SU-DHL-6 (cell line): ENCODE measurements at regions not wholly inside any gene's neighbourhood (a gene's known extent, or its start where the extent isn't known, plus 50 kb on each side); places are given as distances from the start of the nearest gene placed in this dataset.
"Not testable (repeated sequence)": the region's sequence is repeated elsewhere in the genome, so short reads cannot be mapped to it uniquely, and the experiment has no call there.

ENCODE experiments used
- H2AFZ ChIP-seq: fragments of 200-600 bp; sonication (generic); 2 replicates; pipeline ENCODE4 v1.6.1; 2014; ENCODE audit warnings: low read depth, mild to moderate bottlenecking, moderate library complexity, mixed read lengths, antibody characterized with exemption, low read length; ENCODE audit not compliant: severe bottlenecking
- H3F3A ChIP-seq: fragments of 200-600 bp; shearing (Covaris generic); 2 replicates; pipeline ENCODE4 v1.6.0; 2016; ENCODE audit warnings: antibody characterized with exemption, mild to moderate bottlenecking; ENCODE audit not compliant: insufficient read depth
- H3K27ac ChIP-seq: fragments of 200-600 bp; sonication (generic); 2 replicates; pipeline ENCODE4 v1.5.1; 2016; ENCODE audit warnings: low read depth, mild to moderate bottlenecking, low read length, moderate library complexity, mixed read lengths
- H3K27me3 ChIP-seq: fragments of 200-600 bp; sonication (generic), shearing (Covaris generic); 2 replicates; pipeline ENCODE4 v1.6.0; 2014; ENCODE audit warnings: mild to moderate bottlenecking, low read length
- H3K36me3 ChIP-seq: fragments of 200-600 bp; sonication (generic); 2 replicates; pipeline ENCODE4 v1.6.1; 2014; ENCODE audit warnings: mild to moderate bottlenecking, low read length, mixed read lengths
- H3K4me2 ChIP-seq: fragments of 300-600, 200-600 bp; shearing (Covaris generic), sonication (generic); 2 replicates; pipeline ENCODE4 v1.6.0; 2014; ENCODE audit warnings: low read length, low read depth, mild to moderate bottlenecking; ENCODE audit not compliant: poor library complexity, severe bottlenecking
- H3K4me3 ChIP-seq: fragments of 200-600 bp; sonication (generic); 2 replicates; pipeline ENCODE4 v1.5.1; 2014; ENCODE audit warnings: antibody characterized with exemption, low read length, mild to moderate bottlenecking, mixed read lengths; ENCODE audit not compliant: insufficient read depth, poor library complexity, severe bottlenecking
- H3K79me2 ChIP-seq: fragments of 200-600 bp; sonication (generic); 2 replicates; pipeline ENCODE4 v1.6.1; 2014; ENCODE audit warnings: mild to moderate bottlenecking, low read length, moderate library complexity; ENCODE audit not compliant: insufficient read depth
- H3K9ac ChIP-seq: fragments of 200-600 bp; sonication (generic); 2 replicates; pipeline ENCODE4 v1.7.0; 2014; ENCODE audit warnings: mild to moderate bottlenecking, low read length
- H3K9me2 ChIP-seq: fragments of 200-600 bp; sonication (generic); replicated peaks from 2 replicates; pipeline ENCODE4 v1.6.1; 2014; ENCODE audit warnings: low read length; ENCODE audit not compliant: insufficient read depth
- H3K9me3 ChIP-seq: fragments of 200-600 bp; sonication (generic); 2 replicates; pipeline ENCODE4 v1.6.1; 2014; ENCODE audit warnings: low read length, mixed read lengths; ENCODE audit not compliant: insufficient read depth
- H4K20me1 ChIP-seq: fragments of 200-600 bp; sonication (generic); 2 replicates; pipeline ENCODE4 v1.6.1; 2014; ENCODE audit warnings: low read depth, mild to moderate bottlenecking, antibody characterized with exemption, low read length, moderate library complexity, mixed read lengths
- EZH2phosphoT487 ChIP-seq: fragments of 200-600 bp; sonication (generic), shearing (Covaris generic); conservative IDR thresholded peaks from 2 replicates; pipeline ENCODE4 v1.6.1; 2018; ENCODE audit warnings: mild to moderate bottlenecking, antibody characterized with exemption, low read length, moderate library complexity, mixed read lengths
- TF ChIP-seq, protein P1 (sequence below): fragments of 200-600 bp; sonication (generic); IDR thresholded peaks from one replicate; pipeline ENCODE4 v1.5.1; 2017; ENCODE audit warnings: antibody characterized with exemption, mild to moderate bottlenecking, low read length, moderate library complexity; ENCODE audit not compliant: insufficient read depth, poor library complexity, severe bottlenecking

DNA sequence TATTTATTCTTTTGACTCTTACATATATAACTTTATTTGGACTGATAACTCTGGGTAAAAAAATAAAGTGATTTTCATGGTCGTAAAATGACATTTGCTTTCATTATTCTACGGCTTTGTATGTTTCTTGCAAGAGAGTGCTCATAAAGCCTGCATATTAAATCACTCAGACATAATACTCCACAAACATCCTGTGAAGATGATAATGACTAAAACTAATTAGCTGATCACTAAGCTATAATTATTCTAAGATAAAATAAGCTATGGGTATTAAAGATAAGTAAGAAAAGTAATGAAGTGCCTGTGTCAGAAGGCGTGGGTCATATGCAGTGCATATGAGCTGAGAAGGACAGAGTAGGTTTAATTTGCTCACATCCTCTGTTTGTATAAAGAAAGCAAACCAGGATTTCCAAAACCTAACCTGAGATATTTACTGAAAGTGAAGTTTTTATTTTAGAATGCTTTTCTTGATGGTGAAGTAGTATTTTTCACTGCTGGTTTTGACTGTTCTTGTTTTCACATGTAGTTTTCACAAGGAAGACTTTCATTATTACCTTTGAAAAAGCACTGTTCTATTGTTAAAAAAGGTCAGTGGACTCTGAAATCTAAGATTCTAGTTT, 278.8 kb downstream of the AMY1C start:
- Histone ChIP-seq H3K27me3 (no peaks in the 10 kb centered on the region), H3K4me3 (no peak overlapping the region), H4K20me1 (no peaks in the 10 kb centered on the region), H3K9me3 (no peaks in the 10 kb centered on the region), H3K9me2 (no peaks in the 10 kb centered on the region), H3K27ac (no peak overlapping the region), H3K4me2 (peak overlapping the region; percentile 44), H3K9ac (0 out of 2 replicates have a peak overlapping the region, but pooled peaks have one; percentile 7), H3K79me2 (no peaks in the 10 kb centered on the region), H3K36me3 (0 out of 2 replicates have a peak, but pooled peaks cover 2% of the 10 kb centered on the region), H2AFZ (peak overlapping the region; percentile 22), H3F3A (no peaks in the 10 kb centered on the region)
- TF ChIP-seq EZH2phosphoT487: no peak
- TF ChIP-seq, protein P1, sequence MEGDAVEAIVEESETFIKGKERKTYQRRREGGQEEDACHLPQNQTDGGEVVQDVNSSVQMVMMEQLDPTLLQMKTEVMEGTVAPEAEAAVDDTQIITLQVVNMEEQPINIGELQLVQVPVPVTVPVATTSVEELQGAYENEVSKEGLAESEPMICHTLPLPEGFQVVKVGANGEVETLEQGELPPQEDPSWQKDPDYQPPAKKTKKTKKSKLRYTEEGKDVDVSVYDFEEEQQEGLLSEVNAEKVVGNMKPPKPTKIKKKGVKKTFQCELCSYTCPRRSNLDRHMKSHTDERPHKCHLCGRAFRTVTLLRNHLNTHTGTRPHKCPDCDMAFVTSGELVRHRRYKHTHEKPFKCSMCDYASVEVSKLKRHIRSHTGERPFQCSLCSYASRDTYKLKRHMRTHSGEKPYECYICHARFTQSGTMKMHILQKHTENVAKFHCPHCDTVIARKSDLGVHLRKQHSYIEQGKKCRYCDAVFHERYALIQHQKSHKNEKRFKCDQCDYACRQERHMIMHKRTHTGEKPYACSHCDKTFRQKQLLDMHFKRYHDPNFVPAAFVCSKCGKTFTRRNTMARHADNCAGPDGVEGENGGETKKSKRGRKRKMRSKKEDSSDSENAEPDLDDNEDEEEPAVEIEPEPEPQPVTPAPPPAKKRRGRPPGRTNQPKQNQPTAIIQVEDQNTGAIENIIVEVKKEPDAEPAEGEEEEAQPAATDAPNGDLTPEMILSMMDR: no peak

DNA sequence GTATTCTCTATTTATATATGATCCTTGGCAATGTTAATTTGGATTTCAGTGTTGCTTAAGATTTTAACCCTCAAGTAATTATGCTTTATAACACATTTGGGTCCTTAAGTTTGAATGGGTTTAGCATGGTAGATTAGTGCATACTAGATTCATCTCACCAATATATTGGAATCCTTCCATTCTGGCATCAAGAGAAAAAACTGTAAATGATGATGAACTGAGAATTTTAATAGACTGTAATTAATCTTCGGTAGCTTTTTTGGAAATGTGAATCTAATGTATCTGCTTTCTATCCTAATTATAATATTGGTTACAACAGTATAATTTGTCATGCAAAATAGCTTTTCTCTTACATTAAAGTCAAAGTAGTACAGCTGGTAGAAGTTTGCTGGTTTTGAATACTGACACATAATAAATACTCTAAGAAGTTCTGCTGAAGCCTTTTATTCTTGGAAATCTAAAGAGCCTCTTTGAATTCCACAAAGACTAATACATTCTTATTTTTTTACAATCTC, 279.8 kb downstream of the AMY1C start:
- H3K36me3 ChIP-seq: 0 out of 2 replicates have a peak, but pooled peaks cover 2% of the 10 kb centered on the region
- H3K27ac ChIP-seq: no peak overlapping the region
- TF ChIP-seq EZH2phosphoT487: no peak
- peak overlapping the region; percentile 19 for H2AFZ ChIP-seq
- no peak overlapping the region for H3K9ac ChIP-seq
- H3K27me3 ChIP-seq: no peaks in the 10 kb centered on the region
- no peak overlapping the region for H3K4me2 ChIP-seq
- H3K9me3 ChIP-seq: no peaks in the 10 kb centered on the region
- no peaks in the 10 kb centered on the region for H3K79me2 ChIP-seq
- no peaks in the 10 kb centered on the region for H3F3A ChIP-seq
- no peak overlapping the region for H3K4me3 ChIP-seq
- H3K9me2 ChIP-seq: no peaks in the 10 kb centered on the region
- no peaks in the 10 kb centered on the region for H4K20me1 ChIP-seq

DNA sequence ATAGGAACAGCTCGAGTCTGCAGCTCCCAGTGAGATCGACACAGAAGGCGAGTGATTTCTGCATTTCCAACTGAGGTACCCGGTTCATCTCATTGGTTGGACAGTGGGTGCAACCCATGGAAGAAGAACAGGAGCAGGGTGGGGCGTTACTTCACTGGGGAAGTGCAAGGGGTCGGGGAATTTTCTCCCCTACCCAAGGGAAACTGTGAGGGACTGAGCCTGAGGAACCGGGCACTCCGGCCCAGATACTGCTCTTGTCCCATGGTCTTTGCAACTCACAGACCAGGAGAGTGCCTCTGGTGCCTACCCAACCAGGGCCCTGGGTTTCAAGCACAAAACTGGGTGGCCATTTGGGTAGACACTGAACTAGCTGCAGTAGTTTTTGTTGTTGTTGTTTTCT, 307.1 kb downstream of the AMY1C start:
- no peak overlapping the region for H3K4me3 ChIP-seq
- no peak overlapping the region for H3K27ac ChIP-seq
- H3F3A ChIP-seq: no peaks in the 10 kb centered on the region
- H3K36me3 ChIP-seq: no peaks in the 10 kb centered on the region
- no peaks in the 10 kb centered on the region for H3K9me2 ChIP-seq
- H3K27me3 ChIP-seq: no peaks in the 10 kb centered on the region
- H3K9me3 ChIP-seq: no peaks in the 10 kb centered on the region
- no peaks in the 10 kb centered on the region for H3K79me2 ChIP-seq
- H3K4me2 ChIP-seq: peak overlapping the region; percentile 32
- H3K9ac ChIP-seq: no peak overlapping the region
- TF ChIP-seq, protein P1: no peak
- TF ChIP-seq EZH2phosphoT487: no peak
- no peaks in the 10 kb centered on the region for H4K20me1 ChIP-seq
- peak overlapping the region; percentile 63 for H2AFZ ChIP-seq

DNA sequence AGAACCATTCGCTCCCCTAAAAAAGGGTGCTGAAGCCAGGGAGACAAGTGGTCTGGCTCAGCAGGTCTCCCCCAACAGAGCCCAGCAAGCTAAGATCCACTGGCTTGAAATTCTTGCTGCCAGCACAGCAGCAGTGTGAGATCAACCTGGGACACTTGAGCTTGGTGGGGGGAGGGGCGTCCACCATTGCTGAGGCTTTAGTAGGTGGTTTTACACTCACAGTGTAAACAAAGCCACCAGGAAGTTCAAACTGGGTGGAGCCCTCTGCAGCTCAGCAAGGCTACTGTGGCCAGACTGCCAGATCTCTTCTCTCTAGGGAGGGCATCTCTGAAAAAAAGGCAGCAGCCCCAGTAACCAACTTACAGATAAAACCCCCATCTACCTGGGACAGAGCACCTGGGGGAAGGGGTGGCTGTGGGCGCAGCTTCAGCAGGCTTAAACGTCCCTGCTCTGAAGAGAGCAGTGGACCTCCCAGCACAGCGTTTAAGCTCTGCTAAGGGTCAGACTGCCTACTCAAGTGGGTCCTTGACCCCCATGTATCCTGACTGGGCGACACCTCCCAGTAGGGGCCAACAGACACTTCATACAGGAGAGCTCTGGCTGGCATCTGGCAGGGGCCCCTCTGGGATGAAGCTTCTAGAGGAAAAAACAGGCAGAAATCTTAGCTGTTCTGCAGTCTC, 307.7 kb downstream of the AMY1C start:
- not testable (repeated sequence) for H3K36me3 ChIP-seq, H3K9me2 ChIP-seq, H3K4me3 ChIP-seq, H3K9me3 ChIP-seq, H3K27me3 ChIP-seq, H3F3A ChIP-seq, H3K79me2 ChIP-seq, H3K27ac ChIP-seq, H4K20me1 ChIP-seq
- Histone ChIP-seq H3K4me2 (peak overlapping the region; percentile 32), H2AFZ (peak overlapping the region; percentile 63), H3K9ac (peak overlapping the region; percentile 22; the same call in 1 of the 2 replicates)

DNA sequence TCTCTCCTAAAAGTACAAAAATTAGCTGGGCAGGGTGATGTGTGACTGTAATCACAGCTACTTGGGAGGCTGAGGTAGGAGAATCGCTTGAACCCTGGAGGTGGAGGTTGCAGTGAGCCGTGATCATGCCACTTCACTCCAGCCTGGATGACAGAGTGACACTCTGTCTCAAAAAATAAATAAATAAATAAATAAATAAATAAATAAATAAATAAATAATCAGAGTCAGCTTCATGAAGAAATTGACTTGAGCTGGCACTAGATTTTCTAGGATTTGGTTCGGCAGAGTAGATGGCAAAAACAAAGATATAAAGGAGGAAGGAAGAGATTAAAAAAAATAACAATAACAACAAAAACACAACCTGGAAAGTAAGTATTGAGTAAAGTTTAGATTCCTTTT, 311.9 kb downstream of the AMY1C start:
- not testable (repeated sequence) for H4K20me1 ChIP-seq, H3F3A ChIP-seq, H3K27ac ChIP-seq, H3K79me2 ChIP-seq, H2AFZ ChIP-seq, H3K9me2 ChIP-seq, H3K27me3 ChIP-seq, H3K4me2 ChIP-seq, H3K4me3 ChIP-seq, H3K9ac ChIP-seq, H3K9me3 ChIP-seq, H3K36me3 ChIP-seq
